GM23248 (cell line): ENCODE measurements at regions not wholly inside any gene's neighbourhood (a gene's known extent, or its start where the extent isn't known, plus 50 kb on each side); places are given as distances from the start of the nearest gene placed in this dataset.

ENCODE experiments used
- DNase-seq: peaks from one replicate; pipeline ENCODE4 v3.0.0-alpha.2; 2015
- H2AFZ ChIP-seq: fragments of 200-600 bp; sonication (generic); 2 replicates; pipeline ENCODE4 v1.6.1; 2016; ENCODE audit warnings: antibody characterized with exemption
- H3F3A ChIP-seq: fragments of 200-600 bp; sonication (generic); 2 replicates; pipeline ENCODE4 v1.6.1; 2016; ENCODE audit warnings: mild to moderate bottlenecking, antibody characterized with exemption, mixed run types; ENCODE audit not compliant: insufficient read depth
- H3K27ac ChIP-seq: fragments of 200-600 bp; sonication (generic); 2 replicates; pipeline ENCODE4 v1.5.1; 2016; ENCODE audit warnings: mild to moderate bottlenecking
- H3K27me3 ChIP-seq: fragments of 200-600 bp; sonication (generic); replicated peaks from 2 replicates; pipeline ENCODE4 v1.6.1; 2016; ENCODE audit warnings: mild to moderate bottlenecking; ENCODE audit not compliant: insufficient read depth
- H3K36me3 ChIP-seq: fragments of 200-600 bp; sonication (generic); 2 replicates; pipeline ENCODE4 v1.6.1; 2016; ENCODE audit warnings: low read depth, mild to moderate bottlenecking
- H3K4me1 ChIP-seq: fragments of 200-600 bp; sonication (generic); 2 replicates; pipeline ENCODE4 v1.6.1; 2016; ENCODE audit warnings: mild to moderate bottlenecking; ENCODE audit not compliant: insufficient read depth
- H3K4me2 ChIP-seq: fragments of 200-600 bp; sonication (generic); one replicate; pipeline ENCODE4 v1.6.1; 2016; ENCODE audit warnings: mild to moderate bottlenecking; ENCODE audit not compliant: unreplicated experiment
- H3K4me3 ChIP-seq: fragments of 200-600 bp; sonication (generic); 2 replicates; pipeline ENCODE4 v1.5.1; 2016; ENCODE audit warnings: mild to moderate bottlenecking
- H3K79me2 ChIP-seq: fragments of 200-600 bp; sonication (generic); 2 replicates; pipeline ENCODE4 v1.6.1; 2016; ENCODE audit warnings: mild to moderate bottlenecking; ENCODE audit not compliant: insufficient read depth
- H3K9ac ChIP-seq: fragments of 200-600 bp; sonication (generic); 2 replicates; pipeline ENCODE4 v1.6.1; 2016; ENCODE audit warnings: mild to moderate bottlenecking
- H3K9me2 ChIP-seq: fragments of 200-600 bp; sonication (generic); 2 replicates; pipeline ENCODE4 v1.6.1; 2016; ENCODE audit warnings: mixed run types, mild to moderate bottlenecking, moderate library complexity; ENCODE audit not compliant: insufficient read depth
- H3K9me3 ChIP-seq: fragments of 200-600 bp; sonication (generic); one replicate; pipeline ENCODE4 v1.6.1; 2017; ENCODE audit warnings: low read depth
- H4K20me1 ChIP-seq: fragments of 200-600 bp; sonication (generic); 2 replicates; pipeline ENCODE4 v1.6.0; 2016; ENCODE audit not compliant: insufficient read depth
- EZH2 ChIP-seq: fragments of 200-600 bp; sonication (generic); IDR thresholded peaks from 2 replicates; pipeline ENCODE4 v1.6.1; 2018; ENCODE audit warnings: antibody characterized with exemption, mild to moderate bottlenecking; ENCODE audit not compliant: insufficient read depth, poor library complexity, severe bottlenecking
- EZH2phosphoT487 ChIP-seq: fragments of 200-600 bp; sonication (generic); IDR thresholded peaks from 2 replicates; pipeline ENCODE4 v1.6.1; 2018; ENCODE audit warnings: antibody characterized with exemption, moderate library complexity, mild to moderate bottlenecking, low read depth; ENCODE audit not compliant: insufficient read depth
- WGBS, 2 experiments: methylation state at CpG; one replicate each; pipeline ENCODE4 v1.1.6; 2015 to 2017; ENCODE audit warnings: low lambda C conversion rate in 2 of 2, low coverage in 1 of 2; ENCODE audit errors: missing lambda C conversion rate in 2 of 2; 5-methylcytosine and 5-hydroxymethylcytosine counted together
- in situ Hi-C: fragments of 300-500 bp; cut with MboI; formaldehyde crosslinking; loops from 2 replicates; pipeline ENCODE4 v1.15.0; 2020

DNA sequence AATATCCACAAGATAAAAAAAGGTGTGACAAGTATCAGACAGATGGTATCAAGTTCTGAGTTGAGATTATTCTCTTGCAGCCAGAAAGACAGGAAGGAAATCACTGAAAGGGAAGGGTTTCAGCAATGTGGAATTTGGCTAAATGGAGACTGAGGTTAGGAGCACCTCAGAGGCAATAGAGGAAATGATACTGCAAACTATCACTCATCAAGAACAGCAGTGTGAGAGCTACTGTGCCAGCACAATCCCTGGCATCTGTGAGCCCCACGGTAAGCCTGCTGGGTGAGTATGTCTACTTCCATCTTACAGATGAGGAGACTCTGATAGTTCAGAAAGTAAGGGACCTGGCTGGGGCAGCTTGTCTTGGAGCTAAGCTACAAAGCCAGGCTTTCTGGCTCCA is 162.0 kb downstream of the SALL1 start:
- in situ Hi-C loops: no loop called here

DNA sequence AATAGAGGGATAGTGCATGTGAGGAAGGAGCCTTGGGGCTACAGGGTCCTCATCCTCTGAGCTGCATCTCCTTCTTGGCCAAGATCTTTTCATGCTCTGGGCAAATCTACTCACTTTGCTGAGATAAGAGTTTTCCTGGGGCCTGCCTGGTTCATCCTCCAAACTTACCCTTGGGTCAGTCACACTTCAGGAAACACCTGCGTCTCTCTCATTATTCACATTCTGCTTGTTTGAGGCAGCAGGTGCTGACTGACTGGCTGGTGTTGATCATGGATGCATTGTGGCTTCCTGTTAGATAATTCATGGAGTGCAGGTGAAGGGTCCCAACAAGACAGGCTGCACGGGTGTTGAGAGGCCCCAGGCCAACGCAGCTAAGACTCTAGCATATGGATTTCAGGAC is 162.6 kb downstream of the SALL1 start:
- Histone ChIP-seq H3K27ac (no peak overlapping the region), H3K9ac (no peak overlapping the region), H3K36me3 (no peaks in the 10 kb centered on the region), H3K79me2 (no peaks in the 10 kb centered on the region), H3K4me2 (no peak overlapping the region), H3K4me3 (no peak overlapping the region), H3F3A (no peaks in the 10 kb centered on the region), H3K27me3 (no peaks in the 10 kb centered on the region), H2AFZ (no peak overlapping the region), H3K4me1 (no peaks in the 10 kb centered on the region), H3K9me2 (no peaks in the 10 kb centered on the region), H4K20me1 (no peaks in the 10 kb centered on the region), H3K9me3 (no peaks in the 10 kb centered on the region)
- DNase-seq: no peak
- TF ChIP-seq EZH2: no peak
- TF ChIP-seq EZH2phosphoT487: no peak
- 20 to 24% methylated on average over 3 of the region's 3 CpGs for WGBS, 2 experiments
- in situ Hi-C loops: no loop called here

More for the DNA sequence above, 162.0 kb downstream of the SALL1 start:
- Histone ChIP-seq H3K79me2 (no peaks in the 10 kb centered on the region), H3K4me2 (no peak overlapping the region), H2AFZ (no peak overlapping the region), H3K4me3 (no peak overlapping the region), H3K27ac (no peak overlapping the region), H3K9me3 (no peaks in the 10 kb centered on the region), H3F3A (no peaks in the 10 kb centered on the region), H3K27me3 (no peaks in the 10 kb centered on the region), H3K9ac (no peak overlapping the region), H3K4me1 (no peaks in the 10 kb centered on the region), H3K9me2 (no peaks in the 10 kb centered on the region), H3K36me3 (no peaks in the 10 kb centered on the region), H4K20me1 (no peaks in the 10 kb centered on the region)
- 5 to 13% methylated on average over 1 of the region's 1 CpG for WGBS, 2 experiments
- no peak for DNase-seq
- TF ChIP-seq EZH2phosphoT487 (no peak), EZH2 (no peak)

DNA sequence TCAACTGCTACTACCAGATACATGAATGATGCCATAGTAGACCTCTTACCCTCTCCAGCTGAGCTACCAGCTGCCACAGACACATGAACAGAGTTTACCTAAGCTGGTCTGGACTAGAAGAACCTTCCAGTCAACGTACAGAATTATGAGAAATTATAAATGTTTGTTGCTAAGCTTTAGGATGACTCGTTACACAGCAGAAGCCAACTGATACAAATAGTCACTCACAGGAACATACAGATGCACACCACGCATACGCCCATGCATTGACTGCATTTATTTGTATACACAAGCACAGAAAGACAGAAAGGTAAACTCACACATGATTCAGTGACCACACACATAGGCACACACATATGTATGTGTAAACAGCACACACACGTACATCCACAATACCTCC is 164.6 kb downstream of the SALL1 start:
- Histone ChIP-seq H3K36me3 (no peaks in the 10 kb centered on the region), H3K27ac (no peak overlapping the region), H3K4me2 (no peak overlapping the region), H3K79me2 (no peaks in the 10 kb centered on the region), H3F3A (no peaks in the 10 kb centered on the region), H3K4me1 (no peaks in the 10 kb centered on the region), H3K9ac (no peak overlapping the region), H3K27me3 (no peaks in the 10 kb centered on the region), H3K9me2 (no peaks in the 10 kb centered on the region), H4K20me1 (no peaks in the 10 kb centered on the region), H3K4me3 (no peak overlapping the region), H3K9me3 (no peaks in the 10 kb centered on the region), H2AFZ (no peak overlapping the region)
- 35 to 40% methylated on average over 5 of the region's 5 CpGs for WGBS, 2 experiments
- TF ChIP-seq EZH2phosphoT487: no peak
- TF ChIP-seq EZH2: no peak
- in situ Hi-C loops: no loop called here
- DNase-seq: no peak

DNA sequence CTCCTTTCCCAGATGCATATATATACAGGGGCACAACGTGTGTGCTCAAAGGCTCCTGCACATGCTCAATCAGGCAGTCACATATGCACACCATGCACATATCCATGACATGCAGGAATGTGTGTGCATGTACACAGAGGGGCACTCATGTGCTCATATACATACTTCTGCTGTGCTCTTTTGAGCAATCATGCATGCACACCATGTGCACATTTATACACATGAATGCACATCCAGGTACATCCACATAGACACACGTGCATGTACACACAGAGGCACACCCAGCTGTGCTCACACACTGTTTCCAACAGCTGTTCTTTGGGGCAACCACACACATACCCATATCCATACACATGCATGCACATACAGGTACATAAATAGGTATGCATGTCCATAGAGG is 165.3 kb downstream of the SALL1 start:
- no peak overlapping the region for H3K27ac ChIP-seq
- H3K27me3 ChIP-seq: no peaks in the 10 kb centered on the region
- H3K4me3 ChIP-seq: no peak overlapping the region
- no peak overlapping the region for H3K4me2 ChIP-seq
- no peaks in the 10 kb centered on the region for H3K9me3 ChIP-seq
- WGBS, 2 experiments: 6 to 12% methylated on average over 2 of the region's 2 CpGs
- in situ Hi-C loops: no loop called here
- no peak overlapping the region for H2AFZ ChIP-seq
- no peaks in the 10 kb centered on the region for H4K20me1 ChIP-seq
- no peak for DNase-seq
- no peaks in the 10 kb centered on the region for H3K9me2 ChIP-seq
- H3K79me2 ChIP-seq: no peaks in the 10 kb centered on the region
- no peaks in the 10 kb centered on the region for H3K36me3 ChIP-seq
- no peak for TF ChIP-seq EZH2phosphoT487
- TF ChIP-seq EZH2: no peak
- H3K4me1 ChIP-seq: no peaks in the 10 kb centered on the region
- H3F3A ChIP-seq: no peaks in the 10 kb centered on the region
- H3K9ac ChIP-seq: no peak overlapping the region

DNA sequence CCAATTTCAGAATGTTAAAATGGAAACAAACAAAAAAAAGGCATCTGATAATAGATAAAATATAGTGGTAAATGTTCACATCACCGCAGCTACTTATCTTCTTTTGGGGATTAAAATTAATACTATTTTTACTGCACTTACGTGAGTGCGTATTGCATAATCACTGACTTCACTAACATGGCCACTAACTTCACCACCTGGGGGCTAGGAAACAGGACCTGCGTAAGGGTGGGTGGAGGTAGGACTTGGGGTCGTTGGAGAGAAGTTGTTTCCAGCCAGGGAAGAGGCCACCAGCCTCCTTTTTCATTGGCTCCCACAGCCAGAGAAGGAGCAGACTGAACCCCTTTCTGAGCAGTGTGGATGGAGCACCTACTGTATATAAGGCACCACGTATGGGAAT is 166.4 kb downstream of the SALL1 start:
- in situ Hi-C loops: no loop called here
- Histone ChIP-seq H3K9me2 (no peaks in the 10 kb centered on the region), H3K9me3 (no peaks in the 10 kb centered on the region), H3K36me3 (no peaks in the 10 kb centered on the region), H3K4me1 (no peaks in the 10 kb centered on the region), H3K79me2 (no peaks in the 10 kb centered on the region), H3K4me3 (no peak overlapping the region), H3F3A (no peaks in the 10 kb centered on the region), H4K20me1 (no peaks in the 10 kb centered on the region), H3K9ac (no peak overlapping the region), H3K27ac (no peak overlapping the region), H3K27me3 (no peaks in the 10 kb centered on the region), H3K4me2 (no peak overlapping the region), H2AFZ (no peak overlapping the region)
- 31 to 35% methylated on average over 6 of the region's 6 CpGs for WGBS, 2 experiments
- DNase-seq: no peak
- TF ChIP-seq EZH2phosphoT487 (no peak), EZH2 (no peak)
